ENCODE measurements at regions not wholly inside any gene's neighbourhood (a gene's known extent, or its start where the extent isn't known, plus 50 kb on each side); places are given as distances from the start of the nearest gene placed in this dataset.
A peak's percentile ranks its signal among the peaks of the same experiment; 100 is the strongest.

DNA sequence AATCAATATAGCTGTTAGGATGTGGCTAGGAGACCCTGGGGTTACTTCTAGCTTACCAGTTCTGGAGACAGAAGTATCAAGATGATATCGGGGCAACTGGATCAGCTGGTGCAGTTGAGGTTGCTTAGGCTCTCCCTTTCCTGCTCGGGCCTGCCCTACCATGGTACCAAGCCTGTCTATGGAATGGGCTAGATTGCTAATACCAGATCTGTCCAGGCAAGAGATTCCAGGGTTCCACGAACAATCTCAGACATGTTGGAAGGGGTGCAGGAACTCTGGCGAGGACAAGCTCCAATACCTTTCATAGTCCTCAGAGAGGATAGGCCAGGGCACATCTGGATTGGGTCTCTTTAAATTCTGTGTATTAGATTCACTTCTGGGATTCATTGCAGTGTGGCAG lies 53.8 kb downstream of the ADM start:
- no peak for DNase-seq

- DNase-seq: no peak
These were observed 54.3 kb downstream of the ADM start for GRCh38 chr11:10359171-10359570.

DNA sequence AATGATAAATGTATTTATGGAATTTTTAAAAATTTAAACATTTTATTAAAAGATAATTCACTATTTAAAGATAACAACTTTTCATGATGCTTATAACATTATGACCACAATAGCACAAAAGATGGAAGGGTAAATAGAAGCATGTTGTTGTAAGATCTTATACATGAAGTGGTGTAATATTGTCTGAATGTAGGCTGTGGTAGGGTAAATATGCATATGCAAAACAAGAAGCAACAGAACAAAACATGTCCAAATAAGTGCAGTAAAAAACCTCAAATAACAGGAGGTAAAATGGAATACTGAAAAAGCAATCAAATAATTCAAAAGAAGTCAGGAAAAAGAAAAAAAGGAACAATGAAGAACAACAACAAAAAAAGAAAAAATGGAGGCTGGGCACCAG lies 56.0 kb downstream of the ADM start:
- DNase-seq: no peak

GRCh38 chr11:10365045-10365444 lies 60.2 kb downstream of the ADM start:
- no peak for DNase-seq

- peak; percentile 67 for DNase-seq
These were observed 61.9 kb downstream of the ADM start for GRCh38 chr11:10366568-10367331.

- DNase-seq: no peak
These were observed 67.2 kb downstream of the ADM start for GRCh38 chr11:10371926-10372641.

- DNase-seq: no peak
These were observed 68.5 kb downstream of the ADM start for GRCh38 chr11:10373340-10373739.

- DNase-seq: no peak
These were observed 69.1 kb downstream of the ADM start for GRCh38 chr11:10373929-10374328.

DNA sequence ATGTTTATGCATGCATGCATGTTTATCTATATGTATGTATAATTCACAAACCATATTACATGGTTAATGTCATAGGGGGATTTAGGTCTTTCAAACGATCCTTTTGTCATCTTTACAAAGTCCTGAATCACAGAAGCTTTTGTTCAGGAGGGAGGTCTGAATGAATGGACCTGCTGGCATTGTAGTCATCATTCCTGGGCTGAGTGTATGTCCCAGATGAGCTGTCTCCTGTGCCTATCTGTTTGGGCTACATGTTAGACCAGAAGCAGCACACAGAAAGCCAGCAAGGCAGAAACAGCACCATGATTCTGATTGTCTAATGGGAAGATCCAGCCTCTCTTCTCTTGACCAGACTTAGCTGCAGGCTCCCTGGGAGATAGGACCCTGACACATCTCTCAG lies 69.5 kb downstream of the ADM start:
- no peak for DNase-seq

DNA sequence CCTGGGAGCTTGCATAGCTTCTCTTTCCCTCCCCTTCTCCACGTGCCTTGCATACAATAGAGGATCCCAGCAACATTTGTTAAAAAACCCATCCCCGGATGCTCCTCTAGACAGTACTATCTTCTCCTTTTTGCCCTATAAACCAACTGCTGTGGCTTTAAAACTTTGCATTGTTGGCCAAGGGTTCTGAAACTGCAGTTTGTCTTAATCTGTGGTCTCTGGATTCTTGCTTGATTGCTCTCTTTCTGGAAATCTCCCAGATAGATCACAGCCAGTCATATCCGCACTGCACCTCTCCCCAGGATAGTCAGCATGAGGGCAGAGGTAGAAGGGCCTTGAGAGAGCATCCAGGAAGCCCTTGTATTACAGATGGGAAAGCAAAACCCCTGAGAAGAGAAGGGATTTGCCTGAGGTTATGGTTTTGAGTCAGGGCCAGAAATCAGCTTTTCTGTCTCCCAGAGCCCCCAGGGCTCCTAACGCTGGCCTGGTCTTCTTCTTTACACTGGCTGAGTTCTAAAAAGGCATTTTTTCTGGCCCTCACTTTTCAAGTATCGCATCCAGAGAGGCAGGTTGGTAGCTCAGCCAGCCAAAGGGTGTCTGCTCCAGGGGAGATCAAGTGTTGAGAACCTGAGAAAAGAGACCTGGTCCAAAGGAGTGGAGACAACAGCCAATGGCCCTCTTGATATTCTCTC lies 70.6 kb downstream of the ADM start:
- no peak for DNase-seq

DNA sequence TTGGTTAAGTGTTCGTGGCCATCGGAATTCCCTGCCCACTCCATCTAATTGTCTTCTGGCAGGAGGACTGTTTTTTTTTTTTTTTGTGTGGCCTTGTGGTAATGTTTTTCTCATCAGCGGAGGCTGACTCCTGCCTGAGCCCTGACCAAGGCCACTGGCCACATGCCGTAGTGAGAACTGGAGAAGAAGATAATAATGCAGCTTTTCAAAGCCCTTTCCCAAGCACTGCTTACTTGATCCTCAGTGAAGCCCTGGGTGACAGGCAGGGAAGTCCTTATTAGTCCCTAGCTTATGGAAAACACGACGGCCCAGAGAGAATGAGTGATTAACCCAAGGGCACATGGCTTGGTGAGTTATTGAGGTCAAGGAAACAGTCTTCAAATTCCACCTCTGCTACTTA lies 71.2 kb downstream of the ADM start:
- no peak for DNase-seq

- DNase-seq: no peak
These were observed 72.3 kb downstream of the ADM start for GRCh38 chr11:10377183-10377582.

GRCh38 chr11:10378362-10378761 lies 73.5 kb downstream of the ADM start:
- DNase-seq: no peak

- no peak for DNase-seq
These were observed 74.1 kb downstream of the ADM start for GRCh38 chr11:10379022-10379421.

- no peak for DNase-seq
These were observed 74.6 kb downstream of the ADM start for GRCh38 chr11:10379426-10379825.

DNA sequence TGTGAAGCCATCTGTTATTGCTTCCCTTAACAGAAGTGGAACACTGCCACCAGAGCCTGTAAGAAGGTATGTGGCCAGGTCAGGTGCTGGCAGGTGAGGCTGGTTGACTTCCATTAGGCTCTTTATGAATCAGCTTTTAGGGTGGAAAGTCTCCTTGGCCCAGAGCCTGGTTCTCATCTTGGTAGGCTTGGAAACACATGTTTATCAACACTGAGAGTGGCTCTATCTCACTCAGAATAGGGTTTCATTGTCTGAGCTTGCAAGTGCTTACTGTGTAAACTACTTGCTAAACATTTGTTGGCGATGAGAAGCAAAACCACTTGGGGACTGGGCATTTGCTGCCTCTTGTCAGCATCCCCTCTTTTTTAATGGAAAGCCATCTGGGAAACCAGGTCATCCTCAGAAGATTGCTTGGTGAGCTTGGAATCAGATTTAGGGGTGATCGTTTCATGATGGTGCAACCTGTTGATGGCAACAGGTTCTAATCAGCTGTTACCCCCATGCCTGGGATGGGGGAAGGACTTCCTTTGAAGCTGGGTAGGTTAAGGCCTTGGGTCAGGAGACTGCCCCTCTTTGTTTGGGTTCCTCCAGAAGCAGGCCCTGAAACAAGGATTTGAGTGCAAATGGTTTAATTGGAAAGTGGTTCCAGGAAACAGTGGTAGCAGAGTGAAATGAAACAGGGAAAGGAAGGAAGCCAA lies 75.0 kb upstream of the AMPD3 start:
- DNase-seq: no peak

DNA sequence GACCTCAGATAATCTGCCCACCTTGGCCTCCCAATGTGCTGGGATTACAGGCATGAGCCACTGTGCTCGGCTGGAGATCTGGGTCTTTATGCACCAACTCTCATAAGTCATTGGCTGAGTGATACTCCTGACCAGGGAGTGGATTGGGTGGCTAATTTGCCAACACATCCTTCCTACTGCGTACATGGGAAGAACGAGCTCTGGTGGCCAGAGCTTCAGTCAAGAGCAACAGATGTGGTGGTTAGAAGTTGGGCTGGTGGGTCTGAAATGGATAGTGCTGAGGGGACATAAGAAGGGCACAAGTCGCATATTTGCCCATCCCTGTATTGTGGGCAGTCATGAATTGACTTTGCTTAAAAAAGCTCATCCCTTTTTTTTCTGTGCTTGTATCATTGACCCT lies 74.1 kb upstream of the AMPD3 start:
- no peak for DNase-seq

DNA sequence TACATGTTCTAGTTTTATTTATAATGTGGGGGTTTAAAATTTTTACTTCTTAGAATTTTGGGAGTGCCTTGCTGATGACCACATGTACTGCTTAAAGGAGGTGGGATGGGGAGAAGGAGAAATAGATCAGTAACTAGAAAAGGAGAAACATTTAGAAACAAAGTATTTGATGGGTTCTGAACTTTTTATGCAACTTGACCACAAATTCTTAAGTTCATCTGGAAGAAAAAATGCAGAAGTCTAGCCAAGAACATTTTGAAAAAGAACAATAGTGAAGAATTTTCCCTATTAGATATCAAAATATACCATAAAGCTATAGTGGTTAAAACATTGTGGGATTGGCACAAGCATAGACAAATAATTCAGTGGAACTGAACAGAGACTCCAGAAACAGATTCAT lies 73.3 kb upstream of the AMPD3 start:
- no peak for DNase-seq

DNA sequence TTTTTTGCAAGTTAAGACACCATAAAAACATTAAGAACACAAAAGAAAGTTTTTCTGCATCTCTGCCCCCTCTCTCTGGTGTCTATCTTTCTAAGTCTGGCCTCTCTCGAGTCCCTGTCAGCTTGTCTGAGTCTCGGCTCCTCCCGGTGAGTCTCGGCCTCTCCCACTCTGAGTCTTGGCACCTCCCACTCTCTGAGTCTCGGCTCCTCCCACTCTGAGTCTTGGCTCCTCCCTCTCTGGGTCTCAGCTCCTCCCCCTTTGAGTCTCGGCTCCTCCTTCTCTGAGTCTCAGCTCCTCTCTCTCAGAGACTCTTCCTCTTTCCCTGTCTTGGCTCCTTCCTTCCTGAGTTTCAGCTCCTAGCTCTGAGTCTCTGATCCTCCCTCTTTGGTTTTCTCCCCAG lies 72.5 kb upstream of the AMPD3 start:
- no peak for DNase-seq

DNA sequence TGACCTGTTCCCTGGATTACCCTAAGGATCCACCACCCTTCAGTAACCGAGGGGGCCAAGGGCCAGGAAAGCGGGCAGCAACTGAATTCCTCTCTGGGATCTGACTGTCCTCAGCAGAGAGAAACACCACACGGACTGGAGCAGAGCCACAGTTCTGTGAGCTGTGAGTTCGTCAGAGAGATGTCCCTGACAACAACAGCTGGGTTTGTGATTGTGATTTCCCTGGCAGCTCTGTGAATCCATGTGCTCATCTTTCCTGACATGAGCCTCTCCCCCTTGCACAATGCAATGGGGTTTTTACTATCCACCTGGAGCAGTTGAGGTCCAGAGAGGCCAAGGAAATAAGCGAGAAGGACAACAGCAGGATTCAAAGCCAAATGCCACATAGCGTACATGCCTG lies 69.4 kb upstream of the AMPD3 start:
- DNase-seq: no peak

DNA sequence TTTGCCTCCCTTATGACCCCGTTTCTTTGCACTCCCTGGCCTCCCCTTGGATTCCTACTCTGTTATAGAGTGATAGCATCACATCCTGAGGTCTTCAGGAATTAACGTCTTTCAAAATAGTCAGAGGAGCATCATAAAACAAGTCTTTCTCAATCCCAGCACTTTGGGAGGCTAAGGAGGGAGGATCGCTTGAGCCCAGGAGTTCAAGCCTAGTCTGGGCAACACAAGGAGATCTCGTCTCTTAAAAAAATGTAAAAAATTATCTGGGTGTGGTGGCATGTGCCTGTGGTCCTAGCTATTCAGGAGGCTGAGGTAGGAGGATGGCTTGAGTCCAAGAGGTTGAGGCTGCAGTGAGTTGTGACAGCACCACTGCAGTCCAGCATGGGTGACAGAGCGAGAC lies 68.7 kb upstream of the AMPD3 start:
- DNase-seq: no peak

DNA sequence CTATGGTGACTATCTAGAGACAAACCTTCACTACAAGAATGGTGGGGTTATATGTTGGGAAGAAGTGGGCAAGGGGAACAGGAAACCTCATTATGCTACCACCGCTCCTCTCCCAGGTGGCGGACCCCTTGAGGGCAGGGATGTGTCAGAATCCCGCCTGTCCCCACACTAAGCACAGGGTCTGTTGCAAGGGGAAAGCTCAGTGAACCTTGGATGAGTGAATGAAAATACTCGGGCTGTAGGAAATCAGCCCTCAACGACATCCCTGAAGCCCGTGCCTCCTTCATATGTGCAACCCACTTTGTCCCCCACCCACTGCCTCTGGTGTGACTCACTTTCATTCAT lies 68.2 kb upstream of the AMPD3 start:
- no peak for DNase-seq

GRCh38 chr11:10387206-10388083 lies 67.6 kb upstream of the AMPD3 start:
- DNase-seq: no peak

Data from stimulated activated CD4-positive, alpha-beta T cell treated with anti-CD3 and anti-CD28 coated beads, Interleukin-4, amount 100 ng/mL, for 24 hours (primary cell).